NCI-H226 (cell line): ENCODE measurements at regions not wholly inside any gene's neighbourhood (a gene's known extent, or its start where the extent isn't known, plus 50 kb on each side); places are given as distances from the start of the nearest gene placed in this dataset.
"Not testable (repeated sequence)": the region's sequence is repeated elsewhere in the genome, so short reads cannot be mapped to it uniquely, and the experiment has no call there.

Source experiments
- DNase-seq: peaks from one replicate; pipeline ENCODE4 v3.0.0-alpha.2; 2015

DNA sequence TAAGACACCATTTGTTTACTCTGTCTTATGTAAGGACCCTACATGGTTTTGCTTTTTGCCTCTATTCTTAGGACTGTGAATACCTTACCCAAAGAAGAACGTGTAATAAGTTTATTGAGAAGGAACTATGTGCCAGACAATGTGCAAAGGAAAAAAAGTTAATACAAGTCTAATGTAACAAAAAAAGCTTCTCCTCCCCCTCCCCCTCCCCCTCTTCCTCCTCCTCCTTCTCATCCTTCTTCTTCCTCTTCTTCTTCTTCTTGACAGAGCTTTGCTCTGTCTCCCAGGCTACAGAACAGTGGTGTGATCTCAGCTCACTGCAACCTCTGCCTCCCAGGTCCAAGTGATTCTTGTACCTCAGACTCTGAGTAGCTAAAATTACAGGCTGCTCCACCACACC is 50.9 kb upstream of the MITF start:
- DNase-seq = no peak

GRCh38 chr3:69687641-69688040 is 51.6 kb upstream of the MITF start:
- no peak for DNase-seq

- no peak for DNase-seq
These were observed 53.2 kb upstream of the MITF start for GRCh38 chr3:69686056-69686455.

- DNase-seq = no peak
These were observed 54.8 kb upstream of the MITF start for GRCh38 chr3:69684309-69684961.

DNA sequence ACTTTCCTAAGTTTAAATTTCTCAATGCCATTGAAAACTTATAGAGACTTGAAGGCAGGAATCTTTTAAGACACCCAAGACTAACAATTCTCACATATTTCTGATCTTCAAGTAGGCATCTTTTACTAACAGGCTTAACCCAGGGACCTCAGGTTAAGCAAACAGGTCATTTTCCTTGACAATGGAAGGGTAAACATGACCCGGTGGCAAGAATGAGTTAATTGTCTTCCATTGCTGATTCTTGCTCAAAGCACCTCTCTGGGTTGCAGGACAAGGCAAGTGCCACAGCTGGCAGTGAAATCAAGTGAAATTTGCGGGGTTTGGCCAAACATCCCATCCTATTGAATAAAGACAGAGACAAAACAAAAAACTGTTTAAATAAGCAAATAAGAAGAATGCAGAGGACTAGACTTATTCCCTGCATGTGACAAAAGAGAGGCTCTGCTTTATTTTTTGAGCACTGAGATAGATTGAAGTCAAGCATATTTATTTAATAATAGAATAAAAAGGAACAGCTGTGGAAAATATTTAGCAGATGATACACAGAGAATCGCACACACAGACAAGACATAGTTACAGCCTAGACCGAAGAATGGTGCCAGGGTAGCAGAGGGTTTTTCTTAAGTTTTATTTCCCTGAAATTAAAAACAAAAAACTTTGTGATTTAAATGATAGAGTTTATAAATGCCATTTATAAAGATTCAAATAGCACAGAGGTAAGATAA is 56.0 kb upstream of the MITF start:
- no peak for DNase-seq

DNA sequence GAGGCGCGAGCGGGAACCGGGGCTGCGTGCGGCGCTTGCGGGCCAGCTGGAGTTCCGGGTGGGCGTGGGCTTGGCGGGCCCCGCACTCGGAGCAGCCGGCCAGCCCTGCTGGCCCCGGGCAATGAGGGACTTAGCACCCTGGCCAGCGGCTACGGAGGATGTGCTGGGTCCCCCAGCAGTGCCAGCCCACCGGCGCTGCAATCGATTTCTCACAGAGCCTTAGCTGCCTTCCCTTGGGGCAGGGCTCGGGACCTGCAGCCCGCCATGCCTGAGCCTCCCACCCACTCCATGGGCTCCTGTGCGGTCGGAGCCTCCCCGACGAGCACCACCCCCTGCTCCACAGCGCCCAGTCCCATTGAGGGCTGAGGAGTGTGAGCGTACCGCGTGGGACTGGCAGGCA is 61.8 kb upstream of the MITF start:
- DNase-seq = not testable (repeated sequence)

DNA sequence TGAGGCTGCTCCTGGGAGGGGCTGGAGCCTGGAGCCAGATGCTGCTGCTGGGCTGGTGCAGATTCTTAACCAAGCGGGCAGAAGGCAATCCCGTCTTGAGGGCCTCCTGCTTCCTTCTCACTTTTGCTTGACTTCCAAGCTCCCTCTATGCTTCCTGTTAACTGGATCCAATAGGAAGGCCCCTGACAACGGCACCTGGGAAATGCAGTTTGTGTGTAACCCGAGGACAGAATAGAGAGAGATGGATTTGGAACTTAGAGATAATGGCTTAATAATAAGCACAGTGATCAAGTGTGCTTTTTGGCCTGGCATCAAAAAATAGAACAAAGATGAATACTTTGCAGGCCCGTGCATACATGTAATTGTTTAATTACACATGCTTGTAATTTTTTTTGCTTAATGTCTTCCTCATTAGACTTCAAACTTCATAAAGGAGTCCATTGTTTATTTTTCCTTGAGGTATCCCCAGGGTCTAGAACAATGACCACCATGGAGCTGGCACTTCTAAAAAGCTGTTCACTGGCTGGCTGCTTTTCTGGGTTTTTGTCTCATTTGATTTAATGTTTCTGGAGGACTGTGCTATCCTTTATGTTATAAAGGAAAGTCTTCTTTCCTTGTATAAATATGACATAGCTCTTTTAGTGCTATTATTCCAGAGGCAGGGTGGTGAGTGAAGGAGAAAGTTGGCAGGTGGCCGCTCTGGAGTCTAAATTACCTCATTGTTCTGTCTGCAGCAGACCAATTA is 63.3 kb upstream of the MITF start:
- DNase-seq = no peak

DNA sequence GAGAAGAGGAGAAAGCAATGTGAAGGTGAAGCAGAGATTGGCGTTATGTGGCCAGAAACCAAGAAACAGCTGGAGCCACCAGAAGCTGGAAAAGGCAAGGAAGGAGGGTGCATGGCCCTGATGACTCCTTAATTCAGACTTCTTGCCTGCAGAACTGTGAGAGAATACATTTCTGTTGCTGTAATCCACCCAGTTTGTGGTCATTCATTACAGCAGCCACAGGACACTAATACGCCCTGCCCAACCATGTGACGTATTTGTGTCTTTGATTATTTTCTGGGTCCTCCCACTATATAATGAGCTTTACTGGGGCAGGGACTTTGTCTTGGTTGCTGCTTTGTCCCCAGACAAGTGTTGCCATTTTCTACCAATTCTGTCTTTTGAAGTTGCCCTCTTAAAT is 64.5 kb upstream of the MITF start:
- no peak for DNase-seq

- no peak for DNase-seq
These were observed 67.9 kb upstream of the MITF start for GRCh38 chr3:69671082-69671952.

- no peak for DNase-seq
These were observed 70.2 kb upstream of the MITF start for GRCh38 chr3:69669070-69669469.

- peak; percentile 27 for DNase-seq
These were observed 74.1 kb upstream of the MITF start for GRCh38 chr3:69665026-69665737.

DNA sequence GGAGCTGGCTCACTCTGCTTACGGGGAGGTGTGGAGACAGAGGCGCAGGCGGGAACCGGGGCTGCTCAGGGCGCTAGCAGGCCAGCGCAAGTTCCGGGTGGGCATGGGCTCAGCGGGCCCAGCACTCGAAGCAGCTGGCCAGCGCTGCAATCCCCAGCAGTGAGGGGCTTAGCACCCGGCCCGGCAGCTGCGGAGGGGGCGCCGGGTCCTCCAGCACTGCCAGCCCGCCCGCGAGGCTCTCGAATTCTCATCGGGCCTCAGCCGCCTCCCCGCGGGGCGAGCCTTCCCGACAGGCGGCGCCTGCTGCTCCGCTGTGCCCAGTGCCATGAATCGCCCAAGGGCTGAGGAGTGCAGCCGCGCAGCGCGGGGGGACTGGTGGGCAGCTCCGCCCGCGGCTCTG is 78.6 kb upstream of the MITF start:
- DNase-seq = no peak

GRCh38 chr3:69659180-69659910 is 79.9 kb upstream of the MITF start:
- DNase-seq = no peak

DNA sequence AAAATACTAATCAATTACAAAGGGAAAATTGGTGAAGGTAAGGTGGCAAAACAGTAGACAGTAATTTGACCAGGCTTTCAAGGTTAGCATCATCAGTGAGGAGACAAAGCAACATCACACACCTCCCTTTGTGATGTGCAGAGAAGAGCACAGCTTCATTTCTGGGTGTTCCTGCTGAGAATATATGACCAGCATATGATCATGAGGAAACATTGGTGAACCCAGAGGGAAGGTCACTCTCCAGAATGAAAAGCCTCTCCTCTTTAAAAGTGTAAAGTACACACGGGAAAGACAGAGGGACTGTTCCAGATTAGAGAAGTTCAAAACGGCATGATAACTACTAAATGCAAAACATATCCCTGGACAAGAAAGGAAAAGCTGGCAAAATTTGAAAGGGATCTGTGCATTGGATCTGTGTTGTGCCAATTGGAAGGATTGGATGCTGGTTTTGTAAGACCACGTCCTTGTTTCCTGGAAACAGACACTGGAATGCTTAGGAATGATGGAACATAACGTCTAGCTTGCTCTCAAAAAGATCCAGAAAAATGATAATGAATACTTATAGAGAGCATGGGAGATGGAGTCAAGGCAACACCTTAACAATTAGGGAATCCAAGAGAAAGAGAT is 80.6 kb upstream of the MITF start:
- no peak for DNase-seq

DNA sequence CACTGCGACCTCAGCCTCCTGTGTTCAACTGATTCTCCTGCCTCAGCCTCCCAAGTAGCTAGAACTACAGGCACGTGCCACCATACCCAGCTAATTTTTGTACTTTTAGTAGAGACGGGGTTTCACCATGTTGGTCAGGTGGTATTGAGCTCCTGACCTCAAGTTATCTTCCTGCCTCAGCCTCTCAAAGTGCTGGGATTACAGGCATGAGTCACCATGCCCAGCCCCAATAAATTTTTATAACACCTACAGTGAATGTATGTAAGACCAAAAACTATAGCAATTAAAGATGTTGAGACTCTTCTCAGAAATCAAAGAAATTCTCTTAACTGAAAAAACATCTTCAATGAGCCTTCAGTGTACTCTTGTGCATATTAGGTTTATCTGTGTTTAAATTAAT is 82.2 kb upstream of the MITF start:
- not testable (repeated sequence) for DNase-seq

DNA sequence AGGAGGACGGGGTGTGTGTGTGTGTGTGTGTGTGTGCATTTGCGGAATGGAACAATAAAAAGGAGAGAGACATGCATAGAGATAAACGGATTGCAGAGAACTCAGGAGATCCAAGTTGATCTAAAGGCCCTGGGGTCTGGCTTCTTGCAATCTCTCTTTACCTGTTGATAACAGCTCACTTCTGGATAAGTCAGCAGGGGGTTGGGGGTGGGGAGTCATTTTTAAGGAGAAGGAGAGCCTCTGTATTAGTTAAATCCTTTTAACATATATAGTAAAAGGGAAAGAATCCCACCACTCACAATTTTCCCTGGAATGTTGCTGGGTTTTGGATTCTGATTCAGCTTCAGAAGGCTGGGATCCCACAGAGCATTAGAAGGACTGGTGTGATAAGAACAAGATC is 87.5 kb upstream of the MITF start:
- no peak for DNase-seq

DNA sequence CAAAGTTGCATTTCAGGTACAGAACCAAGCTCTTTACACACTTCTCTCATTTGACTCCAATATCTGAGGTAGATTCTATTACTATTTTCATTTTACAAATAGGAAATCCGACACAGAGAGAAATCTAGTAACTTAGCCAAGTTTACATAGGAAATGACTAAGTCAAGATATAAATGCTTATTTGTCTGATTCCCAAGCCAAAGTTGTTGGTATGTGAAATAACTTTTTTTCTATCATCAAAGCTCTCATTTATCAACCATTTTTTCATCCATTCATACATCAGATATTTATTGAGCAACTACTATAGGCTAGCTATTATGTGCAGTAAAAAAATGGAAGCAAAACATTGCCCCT is 89.2 kb upstream of the MITF start:
- no peak for DNase-seq

DNA sequence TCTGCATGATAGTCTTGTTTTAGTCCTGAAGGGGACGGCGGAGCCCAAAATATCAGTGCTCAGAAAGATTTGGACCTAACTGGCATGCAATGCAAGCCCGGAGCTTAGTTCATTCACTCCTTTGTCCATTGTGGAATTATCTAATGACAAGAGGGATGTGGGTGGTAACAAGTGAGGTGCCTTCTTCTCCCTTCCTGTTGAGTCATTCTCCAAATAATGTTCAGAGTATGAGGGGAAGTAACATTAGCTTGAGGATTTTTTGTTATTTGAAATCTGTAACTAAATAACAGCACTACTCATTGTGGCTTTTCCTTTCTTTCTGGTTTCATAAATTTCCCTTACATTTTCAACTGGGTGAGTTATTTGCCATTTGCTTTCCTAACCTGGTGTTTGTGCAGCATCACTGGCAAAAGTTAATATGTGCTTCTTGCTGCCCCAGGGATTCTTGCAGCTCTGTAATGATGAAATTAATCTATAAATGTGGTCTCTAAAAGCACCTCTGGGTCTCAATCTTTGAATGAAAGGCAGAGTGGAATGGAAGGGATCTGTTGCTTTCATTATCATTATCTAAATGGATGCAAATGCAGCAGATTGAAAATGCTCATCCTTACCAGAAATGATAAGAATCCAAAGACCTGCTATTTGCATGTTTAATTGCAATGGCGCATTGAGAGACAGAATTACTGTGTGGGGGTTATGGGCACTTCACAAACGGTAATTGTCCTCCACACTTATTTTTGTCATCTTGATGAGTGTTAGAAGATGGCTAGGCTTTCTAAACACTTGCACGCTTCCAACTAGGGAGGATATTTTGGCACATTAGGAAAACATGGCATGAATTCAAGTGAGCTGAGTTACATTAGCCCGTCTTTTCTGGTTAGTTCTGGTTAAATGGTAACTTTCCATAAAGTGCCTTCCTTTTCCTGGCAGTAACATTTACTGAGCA is 89.9 kb upstream of the MITF start:
- peak; percentile 48 for DNase-seq

GRCh38 chr3:69648126-69648525 is 91.1 kb upstream of the MITF start:
- DNase-seq = no peak

- DNase-seq = peak; percentile 59
These were observed 91.7 kb upstream of the MITF start for GRCh38 chr3:69647511-69648110.
